Hepatocyte (in vitro differentiated cells): ENCODE measurements at regions not wholly inside any gene's neighbourhood (a gene's known extent, or its start where the extent isn't known, plus 50 kb on each side); places are given as distances from the start of the nearest gene placed in this dataset.

Experiments
- EZH2phosphoT487 ChIP-seq: fragments of 200-600 bp; sonication (generic); IDR thresholded peaks from one replicate; pipeline ENCODE4 v1.6.1; 2018; ENCODE audit warnings: antibody characterized with exemption, mild to moderate bottlenecking, low read depth, moderate library complexity; ENCODE audit not compliant: unreplicated experiment, severe bottlenecking
- TF ChIP-seq, protein P1 (sequence below): fragments of 200-600 bp; sonication (generic); IDR thresholded peaks from 2 replicates; pipeline ENCODE4 v1.5.1; 2016; ENCODE audit warnings: antibody characterized with exemption, mild to moderate bottlenecking; ENCODE audit not compliant: poor library complexity

DNA sequence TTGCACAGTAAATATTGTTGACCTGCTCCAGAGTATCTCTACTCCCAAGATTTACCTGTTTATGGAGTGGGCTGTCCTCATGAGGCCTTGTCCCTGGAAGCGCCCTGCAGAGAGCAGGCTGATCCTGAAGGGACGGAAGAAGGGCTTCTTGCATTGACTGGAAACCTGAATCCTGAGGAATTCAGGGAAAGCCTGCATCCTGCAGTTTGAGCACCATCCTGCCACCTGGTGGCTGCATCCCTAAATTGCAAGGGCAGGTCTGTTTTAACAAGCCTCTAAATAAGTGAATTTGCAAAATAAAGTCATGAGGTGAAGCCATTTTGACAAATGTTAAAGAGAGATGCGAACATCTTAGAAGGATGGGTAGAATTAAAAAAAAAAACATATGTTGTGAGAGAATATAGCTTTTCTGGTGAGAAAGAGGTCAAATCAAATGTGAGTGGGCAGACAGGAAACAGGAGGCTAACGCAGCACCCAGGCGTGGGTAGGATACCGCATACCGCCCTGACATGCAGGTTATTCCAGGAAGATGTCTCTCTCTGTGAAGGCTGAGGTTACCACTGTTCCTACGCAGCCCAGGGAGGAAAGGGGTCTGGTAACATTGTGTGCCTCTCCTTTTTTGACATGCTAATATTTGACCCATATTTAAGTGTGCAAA is 754.9 kb downstream of the RNF144A start:
- no peak for TF ChIP-seq EZH2phosphoT487
- TF ChIP-seq, protein P1, sequence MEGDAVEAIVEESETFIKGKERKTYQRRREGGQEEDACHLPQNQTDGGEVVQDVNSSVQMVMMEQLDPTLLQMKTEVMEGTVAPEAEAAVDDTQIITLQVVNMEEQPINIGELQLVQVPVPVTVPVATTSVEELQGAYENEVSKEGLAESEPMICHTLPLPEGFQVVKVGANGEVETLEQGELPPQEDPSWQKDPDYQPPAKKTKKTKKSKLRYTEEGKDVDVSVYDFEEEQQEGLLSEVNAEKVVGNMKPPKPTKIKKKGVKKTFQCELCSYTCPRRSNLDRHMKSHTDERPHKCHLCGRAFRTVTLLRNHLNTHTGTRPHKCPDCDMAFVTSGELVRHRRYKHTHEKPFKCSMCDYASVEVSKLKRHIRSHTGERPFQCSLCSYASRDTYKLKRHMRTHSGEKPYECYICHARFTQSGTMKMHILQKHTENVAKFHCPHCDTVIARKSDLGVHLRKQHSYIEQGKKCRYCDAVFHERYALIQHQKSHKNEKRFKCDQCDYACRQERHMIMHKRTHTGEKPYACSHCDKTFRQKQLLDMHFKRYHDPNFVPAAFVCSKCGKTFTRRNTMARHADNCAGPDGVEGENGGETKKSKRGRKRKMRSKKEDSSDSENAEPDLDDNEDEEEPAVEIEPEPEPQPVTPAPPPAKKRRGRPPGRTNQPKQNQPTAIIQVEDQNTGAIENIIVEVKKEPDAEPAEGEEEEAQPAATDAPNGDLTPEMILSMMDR: peak; percentile 65
